HG02588 (cell line): ENCODE measurements at regions not wholly inside any gene's neighbourhood (a gene's known extent, or its start where the extent isn't known, plus 50 kb on each side); places are given as distances from the start of the nearest gene placed in this dataset.

Source experiments
- ATAC-seq: cut with Tn5 transposase; IDR thresholded peaks from one replicate; pipeline ENCODE4 v1.9.1; 2021; ENCODE audit warnings: mild to moderate bottlenecking, moderate library complexity; ENCODE audit not compliant: unreplicated experiment

DNA sequence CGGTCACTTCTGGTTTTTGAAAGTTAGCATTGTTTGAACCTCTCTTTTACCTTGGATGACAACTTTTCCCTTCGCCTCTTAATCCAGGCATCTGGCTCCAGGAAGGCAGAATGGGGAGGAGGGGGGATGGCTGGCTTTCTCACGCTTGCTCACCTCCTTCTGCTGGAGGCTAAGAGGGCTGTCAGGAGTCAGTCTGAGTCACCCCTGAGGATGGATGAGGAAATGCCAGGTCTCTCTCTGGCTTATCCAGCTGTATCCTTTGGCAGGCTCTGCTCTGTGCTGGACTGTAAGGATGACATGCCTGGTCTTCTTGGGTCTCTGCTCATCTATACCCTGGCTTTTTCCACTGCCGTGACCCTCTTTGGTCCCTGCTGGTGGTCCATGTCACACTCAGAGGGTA is 142.9 kb upstream of the GYPC start:
- ATAC-seq: no peak

DNA sequence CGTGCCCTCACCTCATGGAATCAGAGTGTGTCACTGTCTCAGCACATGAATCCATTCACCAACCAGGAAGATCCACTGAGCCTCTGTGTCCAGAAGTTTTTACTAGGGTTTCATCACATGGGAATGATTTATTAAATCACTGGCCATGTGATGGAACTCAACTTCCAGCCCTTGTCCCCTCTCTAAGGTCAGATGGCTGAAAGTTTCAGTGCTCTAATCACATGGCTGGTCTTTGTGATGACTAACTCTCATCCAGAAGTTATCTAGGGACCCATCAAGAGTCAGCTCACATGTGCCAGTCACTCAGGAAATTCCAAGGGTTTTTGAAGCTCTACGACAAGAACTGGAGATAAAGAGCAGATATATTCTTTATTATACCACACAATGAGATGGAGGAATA is 140.5 kb upstream of the GYPC start:
- ATAC-seq: no peak

DNA sequence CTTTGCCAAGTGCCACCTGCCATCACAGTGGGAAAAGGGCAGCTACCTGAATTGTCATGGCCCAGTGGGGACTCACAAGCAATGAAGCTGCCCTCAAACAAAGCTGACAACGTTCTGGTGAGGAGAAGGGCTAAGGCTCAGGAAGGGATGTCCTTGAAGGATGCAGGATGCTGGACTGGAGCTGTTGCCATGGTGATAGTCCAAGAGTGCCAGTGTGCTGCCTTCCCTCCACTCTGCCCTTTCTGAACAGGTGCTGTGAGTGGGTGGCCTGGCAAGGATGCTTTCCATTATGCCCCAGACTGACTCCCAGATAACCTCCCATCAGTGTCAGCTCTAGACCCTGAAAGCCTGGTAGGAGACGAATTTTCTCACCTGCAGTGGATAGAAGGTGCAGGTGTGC is 137.8 kb upstream of the GYPC start:
- no peak for ATAC-seq

DNA sequence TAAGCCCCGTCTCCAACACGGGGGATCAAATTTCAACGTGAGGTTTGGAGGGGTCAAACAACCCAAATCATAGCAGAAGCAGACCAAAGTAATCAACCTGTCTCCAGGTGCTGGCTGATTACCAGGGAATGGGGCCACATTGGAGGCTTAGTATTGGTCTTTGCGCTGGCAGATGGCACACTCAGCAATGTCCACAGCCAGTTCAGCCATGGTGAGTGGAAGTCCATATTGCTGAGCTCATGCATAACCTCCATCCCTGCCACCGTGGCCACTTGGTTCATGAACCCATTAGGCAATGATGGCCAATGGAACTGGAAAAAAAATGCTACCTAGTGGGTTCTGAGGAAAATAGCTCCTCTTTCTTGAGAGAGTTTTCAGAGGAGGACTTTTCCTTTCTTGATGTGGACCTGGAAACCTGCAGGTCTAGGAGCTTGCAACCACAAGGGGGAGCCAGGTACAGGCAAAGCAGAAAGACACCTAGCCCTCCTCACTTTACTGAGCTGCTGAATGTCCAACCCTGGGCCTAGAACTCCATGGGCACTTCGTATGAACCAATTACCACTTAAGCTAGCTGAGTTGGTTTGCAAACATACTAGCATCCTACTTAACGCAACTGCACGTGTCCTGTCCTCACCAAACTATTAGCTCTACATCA is 128.0 kb upstream of the GYPC start:
- peak; percentile 82 for ATAC-seq

DNA sequence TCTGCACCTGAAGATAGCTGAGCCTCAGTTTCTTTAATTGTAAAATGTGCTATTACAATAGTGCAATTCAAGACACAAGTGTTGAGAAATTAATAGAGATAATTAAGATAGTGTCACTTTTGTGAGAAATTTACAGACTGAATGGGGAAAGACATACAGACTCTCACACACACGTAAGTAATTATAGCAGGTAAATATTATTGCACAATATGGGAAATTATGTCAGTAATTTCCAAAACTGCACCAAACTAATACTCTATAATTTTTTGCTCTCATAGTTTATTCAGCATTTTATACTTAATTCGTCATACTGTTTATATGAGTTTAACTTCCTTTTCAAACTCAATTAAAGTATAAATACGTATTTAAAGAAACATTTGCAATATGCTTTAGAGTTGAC is 124.9 kb upstream of the GYPC start:
- ATAC-seq: no peak

DNA sequence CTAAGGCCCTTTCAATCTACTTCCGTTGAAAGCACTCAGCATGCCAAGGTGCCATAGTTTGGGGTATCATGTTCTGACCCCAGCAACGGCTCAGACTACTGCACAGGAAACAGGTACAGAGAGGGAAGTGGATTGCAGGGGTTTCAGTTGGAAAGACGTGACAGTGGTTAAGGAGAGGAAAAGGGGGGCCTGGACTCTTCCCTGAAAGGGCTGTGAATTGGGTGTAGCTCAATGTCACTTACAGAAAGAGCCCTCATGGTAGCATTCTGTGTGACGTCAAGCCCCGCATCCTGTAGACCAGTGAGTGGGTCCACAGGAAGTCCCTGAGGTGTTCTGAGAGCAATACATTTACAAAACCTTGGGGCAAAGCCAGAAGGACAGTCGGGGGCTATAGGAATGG is 121.5 kb upstream of the GYPC start:
- ATAC-seq: no peak

DNA sequence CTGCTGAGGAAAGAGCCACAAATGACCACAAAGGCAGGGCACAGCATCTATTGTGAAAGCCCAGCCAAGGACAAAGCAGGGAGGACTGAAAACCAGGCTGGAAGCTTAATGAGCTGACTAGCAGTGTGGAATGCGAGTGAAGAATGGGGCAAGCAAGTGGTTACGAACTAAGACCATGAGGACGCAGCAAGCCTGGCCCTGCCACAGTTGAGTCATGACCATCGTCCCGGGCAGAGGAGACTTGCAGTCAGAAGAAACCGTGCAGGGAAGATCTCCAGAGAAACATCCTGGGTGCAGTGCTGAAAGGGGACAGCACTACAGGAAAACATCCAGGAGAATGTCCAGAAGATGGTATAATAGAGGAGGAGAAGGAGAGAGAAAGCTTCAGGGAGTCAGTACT is 120.5 kb upstream of the GYPC start:
- no peak for ATAC-seq

DNA sequence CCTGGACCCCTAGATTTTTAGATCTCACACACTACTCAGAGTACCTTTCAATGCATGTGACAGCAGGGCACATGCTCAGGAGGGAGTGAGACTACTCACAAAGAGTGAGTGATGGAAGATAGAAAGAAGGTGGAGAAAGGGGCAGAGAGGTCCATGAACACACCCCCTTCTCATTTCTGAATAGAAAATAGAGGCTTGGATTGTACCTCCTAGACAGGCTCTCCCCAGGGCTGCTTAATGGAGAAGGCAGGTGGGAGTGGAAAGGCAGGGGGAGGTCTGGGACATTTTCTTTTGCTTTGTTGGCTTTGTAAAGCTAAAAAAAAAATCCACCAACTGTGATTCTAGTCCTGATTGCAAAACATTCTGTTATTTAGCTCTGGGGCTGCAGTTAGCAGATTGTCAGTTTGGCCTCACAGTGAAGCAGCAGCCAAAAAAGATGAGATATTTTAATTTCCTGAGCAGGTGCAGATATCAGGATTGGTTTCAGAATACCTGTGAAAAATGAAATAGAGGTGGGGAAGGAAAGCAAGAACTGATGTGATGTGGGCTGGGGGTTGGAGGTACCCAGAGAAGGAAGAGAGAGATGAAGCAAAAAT is 119.3 kb upstream of the GYPC start:
- ATAC-seq: no peak

DNA sequence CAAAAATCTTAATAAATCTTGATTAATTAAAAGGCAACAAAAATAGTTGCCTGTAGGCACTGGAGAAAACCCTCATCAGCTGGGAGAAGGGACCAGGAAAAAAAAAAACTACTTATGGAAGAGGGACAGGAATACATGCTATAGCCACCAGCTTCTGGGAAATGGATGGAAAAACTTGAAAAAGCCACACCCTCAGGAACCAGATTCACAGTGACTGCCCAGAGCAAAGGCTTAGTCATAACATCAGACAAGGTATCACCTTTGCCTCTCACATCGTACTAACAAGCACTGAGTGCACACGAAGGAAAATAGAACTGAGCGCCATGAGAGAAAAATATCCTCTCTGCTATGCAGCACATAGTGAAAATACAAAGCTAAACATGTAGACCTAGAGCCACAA is 116.9 kb upstream of the GYPC start:
- ATAC-seq: no peak

DNA sequence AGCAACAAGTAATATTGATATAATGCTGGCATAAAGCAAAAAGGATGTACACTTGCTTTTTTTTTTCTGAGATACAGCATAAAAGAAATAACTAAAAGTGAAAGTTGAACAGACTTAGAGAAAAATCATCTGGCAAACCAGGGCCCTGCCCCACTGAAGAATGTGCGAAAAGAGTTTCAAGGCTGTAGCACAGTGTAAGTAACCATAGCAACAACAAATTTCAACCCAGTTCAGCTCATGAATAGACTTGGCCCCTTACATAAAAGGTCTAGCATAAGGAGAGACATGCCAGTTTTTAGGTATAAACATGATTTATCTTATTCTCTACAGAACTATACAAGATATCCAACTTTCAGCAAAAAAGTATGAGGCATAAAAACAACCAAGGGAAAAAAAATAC is 113.7 kb upstream of the GYPC start:
- no peak for ATAC-seq

DNA sequence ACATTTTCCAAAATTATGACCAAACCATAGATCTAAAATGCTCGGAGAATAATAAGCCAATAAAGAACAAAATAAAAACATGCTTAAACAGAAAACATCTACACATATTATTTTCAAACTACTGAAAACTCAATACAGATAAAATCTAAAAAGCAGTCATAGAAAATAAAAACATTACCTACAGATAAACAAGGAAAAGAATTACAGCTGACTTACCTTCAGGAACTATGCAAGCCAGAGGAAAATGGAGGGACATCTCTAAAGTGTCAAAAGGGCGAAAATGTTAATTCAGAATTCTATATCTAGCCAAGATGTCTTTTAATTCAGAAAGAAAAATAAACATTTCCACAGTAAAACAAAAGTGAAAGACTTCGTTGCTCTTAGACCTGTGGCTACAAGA is 112.9 kb upstream of the GYPC start:
- ATAC-seq: no peak

DNA sequence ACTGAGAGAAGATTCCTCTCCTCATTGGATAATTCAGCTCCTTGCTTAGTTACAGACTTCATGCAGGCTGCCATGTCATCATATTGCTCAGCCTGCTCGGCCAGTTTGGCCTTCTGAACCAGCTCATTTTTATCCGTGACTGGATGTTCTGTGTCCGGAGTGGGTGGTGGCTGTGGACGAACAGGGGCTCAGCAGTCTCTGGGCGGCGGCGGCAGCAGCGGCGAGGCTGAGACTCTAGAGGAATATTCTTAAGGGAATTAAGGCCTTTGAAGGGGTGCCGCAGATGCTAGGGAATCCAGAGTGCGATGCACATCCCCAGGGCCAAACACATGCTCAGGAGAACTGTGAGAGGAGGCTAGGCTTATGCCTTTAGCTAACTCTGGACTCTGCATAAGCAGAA is 97.9 kb upstream of the GYPC start:
- ATAC-seq: no peak

DNA sequence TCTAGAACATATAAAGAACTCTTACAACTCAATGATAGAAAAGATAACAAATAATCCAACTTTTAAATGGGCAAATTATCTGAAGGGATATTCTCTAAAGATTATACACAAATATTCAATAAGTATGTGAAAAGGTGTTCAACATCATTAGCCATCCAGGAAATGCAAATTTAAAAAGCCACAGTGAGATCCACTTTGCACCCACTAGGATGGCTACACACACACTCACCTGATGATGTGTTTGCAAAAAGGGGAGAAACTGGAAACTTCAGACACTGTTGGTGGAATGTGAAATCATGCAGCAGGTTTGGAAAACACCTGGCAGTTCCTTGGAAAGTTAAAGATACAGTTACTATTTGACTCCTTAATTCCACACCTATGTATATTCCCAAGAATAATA is 87.2 kb upstream of the GYPC start:
- ATAC-seq: no peak

DNA sequence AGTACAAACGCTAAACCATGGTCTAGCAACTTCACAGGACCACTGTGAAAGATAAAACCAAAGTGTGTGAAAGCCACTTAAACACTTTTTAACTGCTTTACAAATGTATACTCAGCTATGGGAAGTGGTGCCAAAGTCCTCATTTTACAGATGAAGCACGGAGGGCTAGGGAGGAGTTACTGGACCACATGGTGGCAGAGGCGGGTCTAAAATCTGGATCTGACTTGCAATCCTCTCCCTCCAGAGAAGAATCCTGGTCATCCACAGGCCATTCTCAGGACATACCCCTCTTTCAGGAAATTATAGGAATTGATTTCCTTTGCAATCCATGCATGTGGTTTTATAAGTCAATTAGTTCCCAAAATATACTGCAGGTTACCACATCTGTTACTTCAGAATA is 84.6 kb upstream of the GYPC start:
- no peak for ATAC-seq

DNA sequence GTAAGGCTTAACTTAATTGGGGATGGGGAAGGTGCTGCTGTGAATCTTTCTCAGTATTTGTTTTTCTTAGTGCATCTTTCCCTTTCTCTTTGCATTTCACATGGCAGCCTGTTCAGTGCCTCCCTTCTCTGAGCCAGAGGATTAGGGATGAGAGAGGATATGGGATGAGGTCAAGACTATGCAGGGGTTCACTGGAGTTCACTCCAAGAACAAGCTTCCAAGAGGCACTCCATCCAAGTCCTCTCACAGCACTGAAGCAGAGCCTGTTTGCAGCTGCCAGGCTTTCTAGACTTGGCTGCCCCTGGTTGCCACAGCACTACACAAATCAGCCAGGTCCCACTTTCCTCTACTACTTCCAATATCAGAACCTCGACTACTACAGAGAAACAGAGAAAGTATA is 80.3 kb upstream of the GYPC start:
- no peak for ATAC-seq

DNA sequence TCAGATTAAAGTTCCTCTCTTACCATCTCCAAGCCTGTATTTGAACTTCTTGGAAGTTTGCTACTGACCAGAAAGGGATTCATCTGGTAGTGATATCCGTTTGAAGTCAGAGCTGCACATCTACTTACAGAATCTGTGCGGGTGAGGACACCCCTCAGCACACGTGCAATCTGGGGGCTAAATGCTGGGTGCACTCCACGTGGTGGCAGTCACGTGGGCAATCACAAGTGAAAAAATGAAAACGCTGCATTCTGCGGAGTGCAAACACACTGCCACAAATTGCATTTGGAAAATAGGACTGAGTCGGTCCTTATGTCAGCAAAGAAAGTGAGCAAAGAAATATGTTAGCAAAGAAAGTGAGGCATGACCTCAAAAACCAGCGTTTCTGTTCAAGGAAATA is 76.1 kb upstream of the GYPC start:
- no peak for ATAC-seq

DNA sequence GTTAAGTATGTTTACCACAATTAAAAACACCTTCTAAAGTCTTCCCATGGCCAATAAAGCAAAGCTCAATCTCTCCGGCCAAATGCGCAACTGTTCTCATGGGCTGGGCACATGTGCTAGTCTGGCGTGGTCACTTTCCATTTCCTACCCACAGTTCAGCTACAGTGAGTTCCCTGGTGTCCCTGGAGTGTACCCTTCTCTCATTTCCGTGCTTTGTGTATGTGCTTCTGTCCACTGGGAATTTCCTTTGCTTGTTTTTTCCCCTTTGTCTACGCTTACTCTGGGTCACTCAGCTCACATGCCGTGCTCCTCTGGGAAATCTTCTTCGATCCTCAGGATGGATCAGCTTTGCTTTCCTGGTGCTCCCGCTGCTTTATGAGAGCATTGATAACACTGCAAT is 69.6 kb upstream of the GYPC start:
- no peak for ATAC-seq

DNA sequence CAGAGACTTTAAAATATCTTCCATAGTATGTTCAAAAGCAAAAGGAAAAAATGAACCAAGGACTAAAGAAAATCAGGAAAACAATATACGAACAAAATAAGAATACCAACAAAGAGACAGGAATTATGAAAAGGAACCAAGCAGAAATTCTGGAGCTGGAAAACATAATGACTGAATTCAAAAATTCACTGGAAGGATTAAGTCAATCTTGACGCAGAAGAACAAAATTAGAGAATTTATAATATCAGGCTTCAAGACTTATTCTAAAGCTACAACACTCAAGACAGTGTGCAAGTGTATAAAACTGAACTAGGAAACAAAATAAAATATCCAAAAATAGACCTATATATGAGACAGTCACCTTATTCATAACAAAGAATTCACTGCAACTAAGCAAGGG is 56.9 kb upstream of the GYPC start:
- ATAC-seq: no peak

DNA sequence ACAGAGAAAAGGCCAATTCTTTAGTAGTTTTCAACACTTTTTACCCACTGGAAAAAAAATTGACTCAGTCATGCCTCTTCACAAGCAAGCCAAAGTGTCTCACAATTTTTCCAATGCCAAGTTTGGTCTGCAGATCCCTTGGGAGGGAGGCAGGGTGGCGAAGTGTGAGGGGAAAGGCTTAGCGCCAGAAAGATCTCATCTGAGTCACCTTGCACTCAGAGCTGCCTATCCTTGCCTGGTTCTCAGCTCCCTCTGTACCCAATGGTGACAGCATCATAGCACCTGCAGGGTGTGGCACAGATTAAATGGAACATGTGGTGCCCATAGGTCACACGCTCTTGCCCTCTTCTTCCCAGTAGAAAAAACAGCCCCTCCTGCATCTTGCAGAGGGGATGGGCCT is 55.2 kb upstream of the GYPC start:
- no peak for ATAC-seq

DNA sequence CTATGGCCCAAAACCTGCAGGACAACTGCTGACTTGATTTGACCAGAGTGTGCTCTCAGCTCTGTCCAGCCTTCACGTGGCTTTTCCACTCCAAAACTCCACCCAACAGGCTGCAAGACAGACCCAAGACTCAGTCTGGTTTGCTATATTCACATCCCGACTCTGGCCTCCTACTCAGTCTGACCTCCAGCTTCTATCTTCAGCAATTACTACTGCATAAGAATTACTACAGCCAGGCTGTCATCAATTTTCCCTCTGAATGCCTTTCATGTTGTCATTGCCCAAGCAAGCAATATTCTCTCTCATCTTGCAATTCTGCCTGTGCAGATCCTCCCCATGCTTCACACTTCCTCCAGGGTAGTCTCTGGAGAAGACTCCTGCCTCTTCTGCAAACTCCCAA is 53.6 kb upstream of the GYPC start:
- no peak for ATAC-seq
